ENCODE measurements at regions not wholly inside any gene's neighbourhood (a gene's known extent, or its start where the extent isn't known, plus 50 kb on each side); places are given as distances from the start of the nearest gene placed in this dataset.

DNA sequence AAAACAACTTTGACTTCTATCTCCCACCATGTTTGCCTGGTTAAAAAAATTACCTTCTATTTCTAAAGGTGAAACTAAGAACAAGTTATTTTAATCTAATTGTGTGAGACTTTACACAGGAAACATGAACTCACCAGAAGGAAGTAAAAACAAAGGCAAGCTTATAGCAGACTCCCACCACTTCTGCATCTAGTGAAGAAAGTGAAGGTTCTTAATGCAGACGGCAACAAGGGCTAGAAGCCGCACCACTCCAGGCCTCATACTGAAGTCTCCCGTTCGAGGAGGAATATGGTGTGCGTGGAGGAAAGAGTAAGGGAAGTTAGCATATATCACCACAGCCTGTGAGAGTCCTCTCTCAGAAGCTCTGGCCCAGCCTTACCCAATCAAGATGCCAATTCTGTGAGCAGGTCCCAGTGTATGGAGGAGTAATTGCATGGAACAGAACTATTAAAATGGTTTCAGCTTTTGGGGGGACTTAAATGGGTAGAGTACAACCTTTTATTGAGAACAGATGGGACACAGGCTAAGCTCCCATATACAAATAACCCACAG is 958.7 kb downstream of the BCL11A start:
- Histone ChIP-seq H3K36me3 (no peaks in the 10 kb centered on the region), H3K27me3 (no peaks in the 10 kb centered on the region), H3K4me3 (no peak overlapping the region), H3K4me1 (no peaks in the 10 kb centered on the region), H3K9me3 (no peaks in the 10 kb centered on the region), H3K27ac (no peak overlapping the region)
- no peak for DNase-seq
- no peak for TF ChIP-seq POLR2A (IDR thresholded peaks at IDR 0.05)
- TF ChIP-seq EP300 (IDR thresholded peaks at IDR 0.05; ENCODE audit: low read depth) = no peak
- no peak for TF ChIP-seq POLR2AphosphoS5 (IDR thresholded peaks at IDR 0.05)
- TF ChIP-seq, protein P1, sequence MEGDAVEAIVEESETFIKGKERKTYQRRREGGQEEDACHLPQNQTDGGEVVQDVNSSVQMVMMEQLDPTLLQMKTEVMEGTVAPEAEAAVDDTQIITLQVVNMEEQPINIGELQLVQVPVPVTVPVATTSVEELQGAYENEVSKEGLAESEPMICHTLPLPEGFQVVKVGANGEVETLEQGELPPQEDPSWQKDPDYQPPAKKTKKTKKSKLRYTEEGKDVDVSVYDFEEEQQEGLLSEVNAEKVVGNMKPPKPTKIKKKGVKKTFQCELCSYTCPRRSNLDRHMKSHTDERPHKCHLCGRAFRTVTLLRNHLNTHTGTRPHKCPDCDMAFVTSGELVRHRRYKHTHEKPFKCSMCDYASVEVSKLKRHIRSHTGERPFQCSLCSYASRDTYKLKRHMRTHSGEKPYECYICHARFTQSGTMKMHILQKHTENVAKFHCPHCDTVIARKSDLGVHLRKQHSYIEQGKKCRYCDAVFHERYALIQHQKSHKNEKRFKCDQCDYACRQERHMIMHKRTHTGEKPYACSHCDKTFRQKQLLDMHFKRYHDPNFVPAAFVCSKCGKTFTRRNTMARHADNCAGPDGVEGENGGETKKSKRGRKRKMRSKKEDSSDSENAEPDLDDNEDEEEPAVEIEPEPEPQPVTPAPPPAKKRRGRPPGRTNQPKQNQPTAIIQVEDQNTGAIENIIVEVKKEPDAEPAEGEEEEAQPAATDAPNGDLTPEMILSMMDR (IDR thresholded peaks at IDR 0.05) = no peak
- intact Hi-C loops (cut with DNase I; ENCODE audit: low total_unique reads) (no loop called here), in situ Hi-C loops (cut with MboI; ENCODE audit: low pct_ligation_motif_present in 1 of 4, low pct_unique_long_range_greater_than_20kb in 1 of 4, low sequenced_read_pairs in 3 of 4) (no loop called here)
- 63% methylated on average over 5 of the region's 5 CpGs; no CpG with 5 or more reads in 1 of the 2 donors for WGBS, 2 donors (ENCODE audit: low coverage in 1 of 2)

DNA sequence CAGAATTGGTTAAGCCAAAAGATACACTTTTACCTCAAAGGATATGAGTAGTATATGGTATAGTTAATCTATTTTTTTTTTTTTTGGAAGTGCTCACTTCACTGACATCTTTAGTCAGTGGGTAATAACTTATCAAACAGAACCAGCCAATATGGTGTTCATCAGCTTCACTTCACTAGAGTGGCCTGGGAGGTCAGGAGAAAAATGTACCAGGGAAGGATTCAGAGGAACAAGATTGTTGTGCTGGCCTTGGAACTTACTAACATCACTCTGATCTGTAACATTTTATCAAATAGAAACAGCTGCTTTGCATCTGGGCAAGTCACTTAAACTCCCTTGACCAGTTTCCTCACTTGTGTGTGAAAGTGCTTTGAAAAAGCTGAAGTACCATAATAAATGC is 962.7 kb downstream of the BCL11A start:
- DNase-seq = no peak
- TF ChIP-seq POLR2A (IDR thresholded peaks at IDR 0.05) = no peak
- Histone ChIP-seq H3K4me1 (peaks cover 0 to 1% (median under 1%) of the 10 kb centered on the region in 4 donors), H3K36me3 (no peaks in the 10 kb centered on the region), H3K9me3 (no peaks in the 10 kb centered on the region), H3K4me3 (no peak overlapping the region), H3K27ac (no peak overlapping the region), H3K27me3 (no peaks in the 10 kb centered on the region)
- intact Hi-C loops (cut with DNase I; ENCODE audit: low total_unique reads) (no loop called here), in situ Hi-C loops (cut with MboI; ENCODE audit: low pct_ligation_motif_present in 1 of 4, low pct_unique_long_range_greater_than_20kb in 1 of 4, low sequenced_read_pairs in 3 of 4) (no loop called here)

DNA sequence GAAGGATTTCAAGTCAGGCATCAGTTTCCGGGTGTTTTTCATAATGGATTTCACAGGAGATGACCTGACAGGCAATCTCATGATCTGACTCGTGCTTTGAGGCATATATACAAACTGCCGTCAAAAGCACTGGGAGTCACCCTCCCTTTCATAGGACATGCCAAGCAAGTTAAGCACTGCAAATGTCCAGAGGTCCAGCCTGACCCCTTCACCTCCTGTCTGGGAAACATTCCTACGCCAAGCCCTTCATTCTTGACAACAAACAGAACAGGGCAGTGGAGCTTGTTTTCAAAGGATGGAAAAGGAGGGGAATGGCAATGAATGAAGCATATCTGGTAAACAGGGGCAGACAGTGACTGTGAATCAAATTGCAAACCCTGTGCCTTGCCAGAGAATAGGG is 963.6 kb downstream of the BCL11A start:
- no peaks in the 10 kb centered on the region for H3K36me3 ChIP-seq
- DNase-seq = no peak
- no peak overlapping the region for H3K4me3 ChIP-seq
- no peaks in the 10 kb centered on the region for H3K9me3 ChIP-seq
- intact Hi-C loops (cut with DNase I; ENCODE audit: low total_unique reads) (no loop called here), in situ Hi-C loops (cut with MboI; ENCODE audit: low pct_ligation_motif_present in 1 of 4, low pct_unique_long_range_greater_than_20kb in 1 of 4, low sequenced_read_pairs in 3 of 4) (no loop called here)
- WGBS, 2 donors (ENCODE audit: low coverage in 1 of 2) = 60 to 76% methylated on average over 3 to 4 of the region's 4 CpGs
- H3K4me1 ChIP-seq = peaks cover 0 to 6% (median 2%) of the 10 kb centered on the region in 4 donors
- TF ChIP-seq EP300 (IDR thresholded peaks at IDR 0.05; ENCODE audit: low read depth) (no peak), POLR2A (IDR thresholded peaks at IDR 0.05) (no peak), POLR2AphosphoS5 (IDR thresholded peaks at IDR 0.05) (no peak)
- TF ChIP-seq, protein P1 (IDR thresholded peaks at IDR 0.05) = no peak
- no peaks in the 10 kb centered on the region for H3K27me3 ChIP-seq
- no peak overlapping the region for H3K27ac ChIP-seq

DNA sequence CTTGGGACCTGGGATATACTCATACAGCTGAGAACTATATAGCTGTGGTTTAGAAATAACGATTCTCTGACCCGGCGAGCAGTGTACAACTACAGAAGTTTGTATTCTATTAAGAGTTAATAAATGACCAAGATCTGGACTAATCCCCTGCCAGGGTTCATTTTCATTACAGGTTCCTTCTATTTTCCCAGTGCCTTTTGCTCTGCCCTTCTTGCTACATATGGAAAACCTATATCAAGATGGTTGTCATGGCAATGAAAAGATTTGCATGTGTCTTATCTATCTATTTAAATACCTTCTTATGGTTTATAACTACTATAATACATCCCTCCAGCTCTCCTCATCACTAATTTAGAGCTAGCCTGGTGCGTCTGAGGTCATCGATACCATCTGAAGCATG is 965.2 kb downstream of the BCL11A start:
- WGBS, 2 donors (ENCODE audit: low coverage in 1 of 2) = 88 to 100% methylated on average over 2 to 5 of the region's 5 CpGs
- DNase-seq = no peak

More for the DNA sequence above, 965.2 kb downstream of the BCL11A start:
- Histone ChIP-seq H3K9me3 (no peaks in the 10 kb centered on the region), H3K27ac (no peak overlapping the region), H3K4me3 (no peak overlapping the region), H3K27me3 (no peaks in the 10 kb centered on the region), H3K36me3 (no peaks in the 10 kb centered on the region), H3K4me1 (peaks cover 0 to 6% (median 2%) of the 10 kb centered on the region in 4 donors)
- in situ Hi-C loops (cut with MboI; ENCODE audit: low pct_ligation_motif_present in 1 of 4, low pct_unique_long_range_greater_than_20kb in 1 of 4, low sequenced_read_pairs in 3 of 4) (no loop called here), intact Hi-C loops (cut with DNase I; ENCODE audit: low total_unique reads) (no loop called here)
- TF ChIP-seq, protein P1 (IDR thresholded peaks at IDR 0.05) = no peak
- TF ChIP-seq EP300 (IDR thresholded peaks at IDR 0.05; ENCODE audit: low read depth) = no peak
- TF ChIP-seq POLR2A (IDR thresholded peaks at IDR 0.05) = no peak

All from transverse colon (tissue), 4 donors.